H9 (cell line): ENCODE measurements at regions not wholly inside any gene's neighbourhood (a gene's known extent, or its start where the extent isn't known, plus 50 kb on each side); places are given as distances from the start of the nearest gene placed in this dataset.

Experiments used
- DNase-seq: peaks from one replicate; pipeline ENCODE4 v3.0.0-alpha.2; 2017
- H2AFZ ChIP-seq: one replicate; pipeline ENCODE4 v1.6.1; 2013; ENCODE audit warnings: mild to moderate bottlenecking, low read length, control low read depth, moderate library complexity
- H2AK5ac ChIP-seq: 2 replicates; pipeline ENCODE4 v1.6.1; 2013; ENCODE audit warnings: low read length, control low read depth, mixed read lengths; ENCODE audit not compliant: insufficient read length
- H2BK120ac ChIP-seq: one replicate; pipeline ENCODE4 v1.6.1; 2013; ENCODE audit warnings: low read depth, mild to moderate bottlenecking, low read length, control low read depth, inconsistent platforms; ENCODE audit not compliant: poor library complexity, severe bottlenecking
- H2BK12ac ChIP-seq: 2 replicates; pipeline ENCODE4 v1.6.1; 2013; ENCODE audit warnings: low read length, control low read depth, mixed read lengths, low read depth; ENCODE audit not compliant: insufficient read length
- H2BK15ac ChIP-seq: 2 replicates; pipeline ENCODE4 v1.6.1; 2013; ENCODE audit warnings: low read depth, low read length, control low read depth
- H2BK20ac ChIP-seq: one replicate; pipeline ENCODE4 v1.6.1; 2013; ENCODE audit warnings: low read depth, mild to moderate bottlenecking, low read length, control low read depth, inconsistent platforms; ENCODE audit not compliant: poor library complexity, severe bottlenecking
- H2BK5ac ChIP-seq: 2 replicates; pipeline ENCODE4 v1.6.1; 2013; ENCODE audit warnings: low read length, control low read depth, mixed read lengths; ENCODE audit not compliant: insufficient read length
- H3K14ac ChIP-seq: 2 replicates; pipeline ENCODE4 v1.6.1; 2013; ENCODE audit warnings: low read length, control low read depth; ENCODE audit not compliant: insufficient read depth
- H3K18ac ChIP-seq: 2 replicates; pipeline ENCODE4 v1.6.1; 2013; ENCODE audit warnings: low read depth, mild to moderate bottlenecking, mixed read lengths, low read length, control low read depth; ENCODE audit not compliant: insufficient read length
- H3K23ac ChIP-seq: 2 replicates; pipeline ENCODE4 v1.6.1; 2013; ENCODE audit warnings: low read length, control low read depth, mixed read lengths, low read depth; ENCODE audit not compliant: insufficient read length
- H3K23me2 ChIP-seq: 2 replicates; pipeline ENCODE4 v1.6.1; 2013; ENCODE audit warnings: low read depth, mild to moderate bottlenecking, mixed read lengths, low read length, control low read depth; ENCODE audit not compliant: insufficient read length, poor library complexity, severe bottlenecking
- H3K27ac ChIP-seq: 2 replicates; pipeline ENCODE4 v1.5.1; 2013; ENCODE audit warnings: low read length, control low read depth, mixed read lengths, low read depth; ENCODE audit not compliant: insufficient read length
- H3K27me3 ChIP-seq: 2 replicates; pipeline ENCODE4 v1.6.1; 2013; ENCODE audit warnings: low read length, control low read depth, inconsistent platforms; ENCODE audit not compliant: insufficient read depth
- H3K4ac ChIP-seq: 2 replicates; pipeline ENCODE4 v1.6.1; 2013; ENCODE audit warnings: low read depth, mild to moderate bottlenecking, control low read depth, inconsistent platforms, low read length, moderate library complexity
- H3K4me1 ChIP-seq: 2 replicates; pipeline ENCODE4 v1.6.1; 2013; ENCODE audit warnings: low read length, control low read depth, inconsistent platforms; ENCODE audit not compliant: insufficient read depth
- H3K4me2 ChIP-seq: 2 replicates; pipeline ENCODE4 v1.6.1; 2013; ENCODE audit warnings: low read length, control low read depth, mixed read lengths; ENCODE audit not compliant: insufficient read length, insufficient read depth
- H3K56ac ChIP-seq: 2 replicates; pipeline ENCODE4 v1.6.1; 2013; ENCODE audit warnings: low read depth, mild to moderate bottlenecking, mixed read lengths, low read length, control low read depth; ENCODE audit not compliant: insufficient read length
- H3K79me1 ChIP-seq: 2 replicates; pipeline ENCODE4 v1.6.1; 2013; ENCODE audit warnings: low read depth, mild to moderate bottlenecking, moderate library complexity, low read length, control low read depth, inconsistent platforms; ENCODE audit not compliant: insufficient read depth, poor library complexity, severe bottlenecking
- H3K79me2 ChIP-seq: 2 replicates; pipeline ENCODE4 v1.6.1; 2013; ENCODE audit warnings: low read length, control low read depth, inconsistent platforms; ENCODE audit not compliant: insufficient read depth
- H3K9ac ChIP-seq: 2 replicates; pipeline ENCODE4 v1.6.1; 2013; ENCODE audit warnings: low read length, control low read depth, mixed read lengths; ENCODE audit not compliant: insufficient read length; ENCODE audit errors: extremely low read depth
- H3K9me3 ChIP-seq: one replicate; pipeline ENCODE4 v1.6.1; 2013; ENCODE audit warnings: low read depth, low read length, inconsistent platforms; ENCODE audit not compliant: control insufficient read depth
- H3T11ph ChIP-seq: one replicate; pipeline ENCODE4 v1.6.1; 2013; ENCODE audit warnings: mild to moderate bottlenecking, low read length, control low read depth, inconsistent platforms
- H4K20me1 ChIP-seq: one replicate; pipeline ENCODE4 v1.6.1; 2013; ENCODE audit not compliant: control insufficient read depth, insufficient read length, insufficient read depth
- H4K5ac ChIP-seq: 2 replicates; pipeline ENCODE4 v1.6.1; 2013; ENCODE audit warnings: low read depth, mild to moderate bottlenecking, mixed read lengths, low read length, control low read depth; ENCODE audit not compliant: insufficient read length
- H4K8ac ChIP-seq: replicated peaks from 2 replicates; pipeline ENCODE4 v1.6.1; 2013; ENCODE audit warnings: low read length, control low read depth, mixed read lengths, low read depth; ENCODE audit not compliant: insufficient read length
- H4K91ac ChIP-seq: 2 replicates; pipeline ENCODE4 v1.6.1; 2013; ENCODE audit warnings: low read depth, mild to moderate bottlenecking, moderate library complexity, mixed read lengths, low read length, control low read depth; ENCODE audit not compliant: insufficient read length
- H3K27ac Mint-ChIP-seq, 3 experiments: 2 replicates in 2 of 3; 3 replicates in 1 of 3; pipeline ENCODE4 v1.8.0; 2020 to 2021; ENCODE audit warnings: mixed read lengths in 3 of 3, mild to moderate bottlenecking in 1 of 3, moderate library complexity in 1 of 3
- H3K27me3 Mint-ChIP-seq: 2 replicates; pipeline ENCODE4 v1.8.0; 2021; ENCODE audit warnings: low read depth, mild to moderate bottlenecking, moderate library complexity, mixed read lengths
- H3K36me3 Mint-ChIP-seq, 3 experiments: 2 replicates in 2 of 3; 3 replicates in 1 of 3; pipeline ENCODE4 v1.8.0; 2020 to 2021; ENCODE audit warnings: low read depth in 3 of 3, mixed read lengths in 3 of 3; ENCODE audit not compliant: insufficient read depth in 1 of 3
- H3K4me1 Mint-ChIP-seq, 2 experiments: 2 replicates each; pipeline ENCODE4 v1.8.0; 2020; ENCODE audit warnings: mixed read lengths in 2 of 2
- H3K4me3 Mint-ChIP-seq, 2 experiments: 2 replicates in 1 of 2; 3 replicates in 1 of 2; pipeline ENCODE4 v1.8.0; 2020 to 2021; ENCODE audit warnings: mild to moderate bottlenecking in 2 of 2, mixed read lengths in 2 of 2, moderate library complexity in 1 of 2
- H3K9me3 Mint-ChIP-seq, 2 experiments: 2 replicates in 1 of 2; 3 replicates in 1 of 2; pipeline ENCODE4 v1.8.0; 2020; ENCODE audit warnings: mild to moderate bottlenecking in 2 of 2, mixed read lengths in 2 of 2, moderate library complexity in 1 of 2
- WGBS: extraction: QIAGEN DNeasy Blood & Tissue Kit; methylation state at CpG from one replicate; pipeline ENCODE4 v1.1.7; 2013; ENCODE audit warnings: missing lambda C conversion rate, low lambda C conversion rate, mixed read lengths; ENCODE audit not compliant: insufficient read length; ENCODE audit errors: extremely low coverage; 5-methylcytosine and 5-hydroxymethylcytosine counted together
- TF ChIP-seq, protein P1 (sequence below): fragments of 200-600 bp; sonication (generic); conservative IDR thresholded peaks from 3 replicates; pipeline ENCODE4 v1.8.0; 2021; ENCODE audit warnings: antibody characterized with exemption, mild to moderate bottlenecking

DNA sequence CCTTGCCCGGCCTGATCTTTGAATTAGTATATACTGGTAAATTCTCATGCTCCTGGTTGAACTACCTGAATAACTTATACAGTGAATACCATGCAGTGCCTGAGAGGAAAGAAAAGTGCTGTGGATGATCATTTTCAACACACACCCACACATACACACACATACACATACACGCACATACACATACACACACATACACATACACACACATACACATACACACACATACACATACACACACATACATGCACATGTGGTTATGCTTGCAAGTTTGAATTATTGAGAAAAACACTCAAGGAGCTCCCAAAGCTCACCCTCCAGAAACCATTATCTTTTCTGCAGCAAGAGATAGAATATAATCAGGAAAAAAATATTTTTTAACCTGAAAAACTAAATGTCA, 366.9 kb upstream of the RASGEF1B start:
- Histone ChIP-seq H2BK5ac (no peak overlapping the region), H3K27me3 (no peaks in the 10 kb centered on the region), H3K4me1 (no peaks in the 10 kb centered on the region; the same call in 1 of the 2 replicates), H2BK120ac (no peak overlapping the region), H2AFZ (no peak overlapping the region), H3T11ph (no peak overlapping the region), H3K56ac (no peak overlapping the region), H4K8ac (no peak overlapping the region), H2AK5ac (no peak overlapping the region), H3K18ac (no peak overlapping the region), H3K79me1 (no peaks in the 10 kb centered on the region), H3K9me3 (no peaks in the 10 kb centered on the region), H2BK12ac (no peak overlapping the region), H3K23ac (no peak overlapping the region), H3K14ac (no peak overlapping the region), H3K27ac (no peak overlapping the region), H3K4me2 (no peak overlapping the region), H4K91ac (no peak overlapping the region), H4K20me1 (no peaks in the 10 kb centered on the region), H3K9ac (no peak overlapping the region), H3K4ac (no peak overlapping the region), H4K5ac (no peak overlapping the region), H2BK15ac (no peak overlapping the region), H3K23me2 (no peaks in the 10 kb centered on the region), H2BK20ac (no peak overlapping the region), H3K79me2 (no peaks in the 10 kb centered on the region)
- H3K36me3 Mint-ChIP-seq = no peaks in the 10 kb centered on the region
- H3K27me3 Mint-ChIP-seq = no peaks in the 10 kb centered on the region
- H3K4me3 Mint-ChIP-seq = no peak overlapping the region
- TF ChIP-seq, protein P1, sequence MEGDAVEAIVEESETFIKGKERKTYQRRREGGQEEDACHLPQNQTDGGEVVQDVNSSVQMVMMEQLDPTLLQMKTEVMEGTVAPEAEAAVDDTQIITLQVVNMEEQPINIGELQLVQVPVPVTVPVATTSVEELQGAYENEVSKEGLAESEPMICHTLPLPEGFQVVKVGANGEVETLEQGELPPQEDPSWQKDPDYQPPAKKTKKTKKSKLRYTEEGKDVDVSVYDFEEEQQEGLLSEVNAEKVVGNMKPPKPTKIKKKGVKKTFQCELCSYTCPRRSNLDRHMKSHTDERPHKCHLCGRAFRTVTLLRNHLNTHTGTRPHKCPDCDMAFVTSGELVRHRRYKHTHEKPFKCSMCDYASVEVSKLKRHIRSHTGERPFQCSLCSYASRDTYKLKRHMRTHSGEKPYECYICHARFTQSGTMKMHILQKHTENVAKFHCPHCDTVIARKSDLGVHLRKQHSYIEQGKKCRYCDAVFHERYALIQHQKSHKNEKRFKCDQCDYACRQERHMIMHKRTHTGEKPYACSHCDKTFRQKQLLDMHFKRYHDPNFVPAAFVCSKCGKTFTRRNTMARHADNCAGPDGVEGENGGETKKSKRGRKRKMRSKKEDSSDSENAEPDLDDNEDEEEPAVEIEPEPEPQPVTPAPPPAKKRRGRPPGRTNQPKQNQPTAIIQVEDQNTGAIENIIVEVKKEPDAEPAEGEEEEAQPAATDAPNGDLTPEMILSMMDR = no peak
- H3K9me3 Mint-ChIP-seq = no peaks in the 10 kb centered on the region
- 100% methylated on average over 1 of the region's 2 CpGs for WGBS
- no peak for DNase-seq
- peaks cover 5 to 11% of the 10 kb centered on the region in 2 experiments for H3K4me1 Mint-ChIP-seq
- H3K27ac Mint-ChIP-seq = no peak overlapping the region
